ENCODE measurements at regions not wholly inside any gene's neighbourhood (a gene's known extent, or its start where the extent isn't known, plus 50 kb on each side); places are given as distances from the start of the nearest gene placed in this dataset.

- FAIRE-seq = no peak
Measured at GRCh38 chr5:160175438-160176218, 53.7 kb upstream of the FABP6 start.

GRCh38 chr5:160174780-160175437 lies 54.4 kb upstream of the FABP6 start:
- peak; percentile 75 for FAIRE-seq

- FAIRE-seq = no peak
Measured at GRCh38 chr5:160174290-160174689, 55.0 kb upstream of the FABP6 start.

GRCh38 chr5:160171666-160172065 lies 52.4 kb upstream of the PWWP2A start:
- no peak for FAIRE-seq

- FAIRE-seq = no peak
Measured at GRCh38 chr5:160169326-160169725, 50.1 kb upstream of the PWWP2A start.

Data from endometrium (tissue), 2 donors.